ENCODE measurements at regions not wholly inside any gene's neighbourhood (a gene's known extent, or its start where the extent isn't known, plus 50 kb on each side); places are given as distances from the start of the nearest gene placed in this dataset.
"Not testable (repeated sequence)": the region's sequence is repeated elsewhere in the genome, so short reads cannot be mapped to it uniquely, and the experiment has no call there.

DNA sequence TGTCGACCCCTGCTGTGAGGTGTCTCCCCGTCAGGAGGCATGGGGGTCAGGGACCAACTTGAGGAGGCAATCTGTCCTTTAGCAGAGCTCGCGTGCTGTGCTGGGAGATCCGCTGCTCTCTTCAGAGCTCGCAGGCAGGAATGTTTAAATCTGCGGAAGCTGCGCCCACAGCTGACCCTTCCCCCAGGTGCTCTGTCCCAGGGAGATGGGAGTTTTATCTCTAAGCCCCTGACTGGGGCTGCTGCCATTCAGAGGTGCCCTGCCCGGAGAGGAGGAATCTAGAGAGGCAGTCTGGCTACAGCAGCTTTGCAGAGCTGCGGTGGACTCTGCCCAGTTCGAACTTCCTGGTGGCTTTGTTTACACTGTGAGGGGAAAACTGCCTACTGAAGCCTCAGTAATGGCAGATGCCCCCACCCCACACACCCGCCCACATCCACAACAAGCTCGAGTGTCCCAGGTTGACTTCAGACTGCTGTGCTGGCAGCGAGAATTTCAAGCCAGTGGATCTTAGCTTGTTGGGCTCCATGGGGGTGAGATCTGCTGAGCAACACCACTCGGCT is 133.1 kb downstream of the CENPC start:
- not testable (repeated sequence) for DNase-seq

DNA sequence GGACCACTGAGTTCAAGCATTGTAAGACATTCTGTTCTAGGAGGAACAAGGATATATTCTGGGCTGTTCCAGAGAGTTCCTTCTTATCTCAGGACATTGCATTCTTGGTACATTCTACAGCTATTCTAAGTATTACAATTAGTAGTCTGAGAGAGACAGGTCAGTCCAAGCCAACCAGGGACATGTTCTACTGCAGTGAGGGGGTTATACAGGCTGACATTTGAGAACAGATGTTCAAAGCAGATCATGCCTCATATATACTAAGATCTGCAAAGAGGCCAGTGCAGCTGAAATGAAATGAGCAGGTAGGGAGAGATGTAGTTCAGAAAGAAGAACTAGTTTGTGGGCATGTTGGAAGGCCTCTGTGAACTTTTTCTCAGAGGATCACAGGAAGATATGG is 142.0 kb downstream of the CENPC start:
- DNase-seq, result no peak

DNA sequence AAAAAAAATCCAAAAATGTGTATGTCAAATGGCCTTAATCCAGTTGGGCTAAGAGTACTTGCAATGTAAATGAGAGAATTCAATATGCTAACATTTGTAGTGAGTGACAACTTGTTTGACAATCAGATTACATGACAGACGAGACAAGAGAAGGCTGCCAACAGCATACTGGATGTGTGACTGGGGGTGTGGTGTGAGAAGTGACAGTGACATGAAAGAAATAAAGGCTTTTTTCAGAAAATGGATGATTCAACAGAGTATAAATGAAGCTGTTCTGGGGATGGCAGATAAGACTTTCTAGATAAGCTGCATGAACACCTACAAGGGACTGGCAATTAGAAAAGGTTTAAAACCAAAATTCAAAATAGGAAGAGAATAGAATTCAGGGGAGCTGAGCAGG is 143.4 kb downstream of the CENPC start:
- no peak for DNase-seq

- DNase-seq, result no peak
Measured at GRCh38 chr4:67397931-67398330, 147.4 kb downstream of the CENPC start.

DNA sequence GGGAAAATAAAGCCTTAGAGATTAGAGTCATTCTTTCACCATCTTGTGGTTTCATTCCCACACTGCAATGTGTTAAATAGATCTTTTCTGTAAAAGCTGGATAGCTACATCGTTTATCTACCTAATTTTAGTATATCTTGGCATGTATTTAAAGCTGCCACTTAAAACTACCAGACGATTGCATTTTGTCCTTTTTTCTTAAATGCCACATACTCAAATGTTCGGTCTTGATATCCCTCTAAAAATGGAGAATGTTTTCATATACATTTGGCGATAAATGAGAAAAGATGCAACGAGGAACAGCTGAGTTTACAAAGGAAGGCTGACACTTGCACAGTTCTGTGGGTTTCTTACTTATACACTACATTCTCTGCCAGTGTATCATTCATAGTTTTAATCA is 148.3 kb downstream of the CENPC start:
- DNase-seq, result no peak

DNA sequence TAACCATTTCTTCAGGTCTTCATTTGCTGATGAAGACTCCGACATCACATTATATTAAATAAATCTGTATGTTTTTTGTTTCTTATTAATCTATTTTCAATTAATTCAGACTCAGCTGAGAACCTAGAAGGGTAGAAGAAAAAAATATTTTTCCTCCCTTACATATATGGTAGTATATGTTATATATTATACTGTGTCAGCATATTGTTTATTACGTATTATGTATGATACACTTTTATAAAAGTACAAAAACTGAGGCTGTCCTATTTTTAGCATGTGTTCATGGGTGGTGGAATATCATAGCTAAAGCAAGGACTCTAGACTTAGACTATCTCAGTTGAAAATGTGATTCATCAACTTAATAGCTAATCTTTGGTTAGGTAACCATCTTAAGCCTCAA is 149.3 kb downstream of the CENPC start:
- DNase-seq, result no peak

DNA sequence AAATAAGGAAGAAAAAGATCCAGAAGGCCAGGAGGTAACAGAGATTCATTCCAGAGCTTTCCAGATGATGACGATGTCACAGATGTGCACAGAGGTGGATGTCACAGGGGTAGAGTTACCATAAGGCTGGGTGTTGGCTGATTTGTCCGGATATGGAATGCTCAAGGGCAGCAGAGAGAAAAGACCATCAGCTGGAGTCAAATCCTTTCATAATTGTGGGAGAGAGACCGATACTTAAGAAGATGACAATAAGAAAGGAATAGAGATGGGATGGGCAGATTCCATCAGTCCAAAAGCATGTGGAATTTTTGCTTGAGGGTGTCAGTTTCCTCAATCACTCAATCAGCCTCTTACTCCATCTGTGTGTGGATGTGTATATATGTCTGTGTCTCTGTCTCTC is 150.4 kb downstream of the CENPC start:
- DNase-seq, result no peak

GRCh38 chr4:67393699-67394281 is 151.5 kb downstream of the CENPC start:
- no peak for DNase-seq

DNA sequence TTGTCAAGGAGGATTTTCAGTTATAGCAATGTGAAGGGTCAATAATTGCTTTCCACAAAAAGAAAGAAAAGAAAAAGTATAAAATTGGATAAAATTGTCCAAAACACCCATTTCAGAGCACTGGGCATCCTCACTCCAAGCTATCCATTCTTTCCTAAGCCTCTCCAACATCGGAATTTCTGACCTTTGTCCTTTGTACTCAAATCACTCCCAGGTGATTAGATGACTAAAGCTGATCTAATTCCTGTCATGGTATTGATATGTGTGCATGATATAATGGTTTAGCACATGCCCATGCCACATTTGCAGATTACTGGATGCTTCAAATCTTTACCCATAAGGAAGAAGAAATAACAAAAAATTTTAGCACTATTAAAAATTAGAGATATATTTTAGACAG is 152.3 kb downstream of the CENPC start:
- no peak for DNase-seq

- not testable (repeated sequence) for DNase-seq
Measured at GRCh38 chr4:67381406-67381804, 163.9 kb downstream of the CENPC start.

- not testable (repeated sequence) for DNase-seq
Measured at GRCh38 chr4:67380702-67381405, 164.4 kb downstream of the CENPC start.

- DNase-seq, result no peak
Measured at GRCh38 chr4:67380154-67380553, 165.1 kb downstream of the CENPC start.

GRCh38 chr4:67375291-67375690 is 170.0 kb downstream of the CENPC start:
- DNase-seq, result no peak

- DNase-seq, result no peak
Measured at GRCh38 chr4:67371615-67372014, 173.7 kb downstream of the CENPC start.

GRCh38 chr4:67366311-67366861 is 178.9 kb downstream of the CENPC start:
- no peak for DNase-seq

DNA sequence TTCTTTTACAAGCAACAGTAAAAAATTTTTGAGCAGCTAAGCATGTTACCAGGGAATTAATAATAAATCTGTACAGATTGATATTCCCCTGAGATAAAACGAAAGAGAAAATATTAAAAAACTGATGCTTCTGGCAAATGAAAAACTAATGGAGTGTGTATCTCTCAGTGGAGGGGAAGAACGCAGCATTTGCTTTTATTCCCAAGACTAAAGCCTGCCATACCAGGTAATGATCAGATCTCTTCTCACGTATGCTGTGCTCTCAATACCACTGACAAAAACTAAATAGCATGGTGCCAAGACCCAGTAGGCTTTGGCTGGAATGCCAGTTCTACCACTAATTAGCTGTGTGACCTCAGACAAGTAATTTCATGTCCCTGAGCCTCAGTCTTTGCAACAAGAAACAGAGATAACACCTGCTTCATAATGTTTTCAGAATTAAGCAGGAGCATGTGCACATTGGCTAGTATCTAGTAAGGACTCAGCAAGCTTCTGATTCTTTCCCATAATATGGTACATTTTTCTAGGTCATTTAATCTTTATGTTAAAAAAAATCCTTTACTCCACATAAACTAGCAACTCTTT is 179.6 kb downstream of the CENPC start:
- no peak for DNase-seq

DNA sequence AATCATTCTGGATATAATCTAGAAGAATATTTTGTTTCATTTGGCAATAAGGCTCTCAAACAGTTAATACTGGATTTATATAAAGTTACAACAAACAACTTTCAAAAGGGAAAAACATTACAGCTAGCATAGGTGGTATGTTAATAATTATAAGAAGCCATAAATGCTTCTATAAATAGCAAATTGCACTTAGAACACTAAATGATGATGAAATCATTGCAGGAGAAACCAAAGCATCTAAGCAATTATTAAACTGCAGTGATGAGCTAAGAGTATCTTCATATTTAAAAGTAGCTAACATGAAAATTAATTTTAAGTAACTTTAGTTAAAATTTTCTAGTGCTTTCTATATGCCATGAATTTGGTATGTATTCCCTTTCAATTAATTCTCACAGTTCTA is 189.5 kb downstream of the CENPC start:
- no peak for DNase-seq

DNA sequence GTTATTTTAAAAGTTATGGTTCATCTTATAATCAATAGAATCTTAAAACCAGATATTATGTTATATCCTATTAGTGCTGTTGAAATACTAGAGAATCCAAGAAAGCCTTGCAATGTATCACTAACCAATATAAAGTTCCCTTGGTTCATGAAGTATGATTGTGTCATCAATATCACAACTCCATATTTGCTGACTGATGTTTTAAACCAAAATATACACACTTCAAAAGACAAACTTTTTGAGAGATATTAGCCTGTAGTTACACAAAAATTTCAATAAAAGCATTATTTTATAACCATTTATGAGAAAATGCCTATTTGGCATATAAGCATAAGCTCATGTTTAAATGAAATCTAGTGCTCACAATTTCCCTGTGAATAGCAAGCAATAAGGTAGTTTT is 198.6 kb downstream of the CENPC start:
- DNase-seq, result no peak

DNA sequence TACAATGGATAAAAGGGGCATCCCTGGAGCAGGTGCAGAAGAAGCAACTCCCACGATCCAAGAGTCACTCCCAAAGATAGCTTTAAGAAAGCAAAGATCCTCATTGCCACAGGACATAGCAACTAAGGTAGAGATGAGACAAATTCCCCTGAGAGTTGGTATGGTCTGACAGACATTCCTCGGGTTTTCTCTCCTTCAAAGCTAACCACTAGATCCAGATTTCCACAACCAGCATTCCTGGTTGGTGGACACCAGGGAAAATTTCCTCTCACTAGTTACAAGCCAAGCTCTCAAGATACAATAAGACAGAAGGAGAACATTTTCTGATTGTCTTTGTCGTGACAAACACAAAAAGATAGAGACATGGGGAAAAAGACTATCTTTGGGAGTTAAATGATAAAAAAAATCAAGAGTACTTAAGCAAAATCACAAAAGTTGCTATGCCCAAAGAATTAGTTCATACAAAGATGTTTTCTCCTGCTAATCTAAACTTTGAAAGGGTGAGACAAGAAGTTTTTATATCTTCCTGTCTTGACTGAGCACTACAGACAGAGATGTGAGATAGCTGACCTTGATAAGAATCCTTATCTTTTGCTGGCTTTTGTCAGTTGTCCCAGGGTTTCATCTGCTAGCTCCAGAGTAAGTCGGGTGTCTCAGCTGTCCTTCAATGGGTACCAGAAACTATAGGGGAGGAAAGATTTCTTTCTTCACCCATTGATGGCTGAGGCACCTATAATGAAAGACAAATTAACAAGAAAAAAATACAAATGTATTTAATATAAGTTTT is 200.5 kb downstream of the CENPC start:
- no peak for DNase-seq

- DNase-seq, result no peak
Measured at GRCh38 chr4:67343199-67343598, 202.1 kb downstream of the CENPC start.

GRCh38 chr4:67342291-67342690 is 203.0 kb downstream of the CENPC start:
- no peak for DNase-seq

GRCh38 chr4:67333664-67334063 is 211.6 kb downstream of the CENPC start:
- DNase-seq, result no peak

DNA sequence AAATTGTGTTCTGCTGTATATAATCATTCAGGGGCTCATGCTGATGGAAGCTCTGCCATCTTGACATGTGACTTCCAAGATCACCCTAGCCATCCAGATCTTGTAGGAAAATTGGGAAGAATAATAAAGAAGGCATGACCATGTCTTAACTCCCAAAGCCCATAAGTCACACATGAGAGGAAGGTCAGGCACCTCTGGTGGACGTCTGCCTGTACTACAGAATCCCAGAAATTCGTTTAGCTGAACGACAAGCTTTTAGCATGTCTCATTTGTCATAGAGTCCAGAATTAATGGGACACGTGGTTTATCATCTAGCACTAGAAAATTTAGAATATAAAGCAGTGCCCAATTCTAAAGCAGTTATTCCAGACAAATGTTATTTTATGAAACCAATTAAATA is 212.7 kb downstream of the CENPC start:
- DNase-seq, result no peak

All from stimulated activated CD4-positive, alpha-beta T cell treated with anti-CD3 and anti-CD28 coated beads, Interleukin-4, amount 100 ng/mL, for 4 hours (primary cell).